GM12878 (cell line): ENCODE measurements at regions not wholly inside any gene's neighbourhood (a gene's known extent, or its start where the extent isn't known, plus 50 kb on each side); places are given as distances from the start of the nearest gene placed in this dataset.

Experiments
- ATAC-seq: fragments of 200-7000 bp; cut with Tn5 transposase; 3 replicates; pipeline ENCODE4 v1.9.1; 2020; ENCODE audit warnings: mild to moderate bottlenecking, moderate library complexity
- BruUV-seq: library from RNA; stranded (reverse); fragments of 400-500 nt; replicated peaks from 2 replicates; lab custom pipeline; 2021; lab: Mats Ljungman, UMichigan
- CTCF ChIA-PET: fragments of 300-600 bp; sonication (Branson Sonifier 250); formaldehyde crosslinking; extraction: SDS; loops from one replicate; lab custom pipeline; 2021; ENCODE audit warnings: inconsistent platforms; lab: Yijun Ruan, JAX
- POLR2A ChIA-PET: fragments of 350-600 bp; formaldehyde crosslinking; extraction: SDS; loops from one replicate; lab custom pipeline; 2021; ENCODE audit warnings: inconsistent platforms; lab: Charles Lee
- RAD21 ChIA-PET: fragments of 300-600 bp; sonication (Branson Sonifier 250); formaldehyde crosslinking; loops from one replicate; lab custom pipeline; 2023; ENCODE audit warnings: antibody characterized with exemption; ENCODE audit not compliant: unreplicated experiment; lab: Charles Lee
- SMC1A ChIA-PET: fragments of 300-600 bp; sonication (Branson Sonifier 250); formaldehyde crosslinking; loops from one replicate; lab custom pipeline; 2023; ENCODE audit not compliant: unreplicated experiment, uncharacterized antibody; lab: Charles Lee
- DNase-seq: peaks from one replicate; pipeline ENCODE4 v3.0.0-alpha.2; 2011; ENCODE audit warnings: low read depth, low spot score
- FAIRE-seq: peaks from 3 replicates; lab custom pipeline; 2011; peaks lifted over from hg19 to GRCh38; lab: Jason Lieb, UNC
- H2AFZ ChIP-seq: 2 replicates; pipeline ENCODE4 v1.6.0; 2011; ENCODE audit warnings: low read depth, low read length, control low read depth; ENCODE audit not compliant: control insufficient read depth
- H3K27ac ChIP-seq: 2 replicates; pipeline ENCODE4 v1.5.1; 2011; ENCODE audit warnings: control low read depth; ENCODE audit not compliant: control insufficient read depth, insufficient read depth
- H3K27me3 ChIP-seq, 2 experiments: replicated peaks in 1 of 2; 2 replicates each; pipeline versions ENCODE4 v1.6.0 to v1.6.1; 2011; ENCODE audit warnings: low read length in 1 of 2; ENCODE audit not compliant: control insufficient read depth in 2 of 2, insufficient read depth in 2 of 2
- H3K36me3 ChIP-seq, 2 experiments: 2 replicates each; pipeline ENCODE4 v1.5.1; 2011; ENCODE audit warnings: low read length in 1 of 2; ENCODE audit not compliant: control insufficient read depth in 2 of 2, insufficient read depth in 2 of 2
- H3K4me1 ChIP-seq: 2 replicates; pipeline ENCODE4 v1.6.1; 2011; ENCODE audit warnings: mild to moderate bottlenecking, low read length, moderate library complexity, mixed read lengths; ENCODE audit not compliant: control insufficient read depth, insufficient read depth
- H3K4me2 ChIP-seq: 2 replicates; pipeline ENCODE4 v1.6.0; 2011; ENCODE audit warnings: control low read depth; ENCODE audit not compliant: control insufficient read depth, insufficient read depth
- H3K4me3 ChIP-seq: fragments of 200-600 bp; sonication (generic); 2 replicates; pipeline ENCODE4 v1.5.1; 2016
- H3K79me2 ChIP-seq: 2 replicates; pipeline ENCODE4 v1.6.0; 2011; ENCODE audit warnings: low read length; ENCODE audit not compliant: control insufficient read depth, insufficient read depth
- H3K9ac ChIP-seq: 2 replicates; pipeline ENCODE4 v1.8.0; 2011; ENCODE audit warnings: low read length, control low read depth, mixed read lengths; ENCODE audit not compliant: control insufficient read depth, insufficient read depth
- H3K9me3 ChIP-seq: replicated peaks from 3 replicates; pipeline ENCODE4 v1.5.1; 2011; ENCODE audit warnings: mild to moderate bottlenecking, low read length; ENCODE audit not compliant: control insufficient read depth, insufficient read depth
- H4K20me1 ChIP-seq: 2 replicates; pipeline ENCODE4 v1.6.0; 2011; ENCODE audit not compliant: control insufficient read depth, insufficient read depth
- MYC ChIP-seq: IDR thresholded peaks from 2 replicates; pipeline ENCODE4 v1.6.1; 2011; ENCODE audit warnings: mild to moderate bottlenecking, low read length, moderate library complexity, inconsistent platforms; ENCODE audit not compliant: insufficient read depth, insufficient replicate concordance, insufficient read length, severe bottlenecking
- POU2F2 ChIP-seq: IDR thresholded peaks from 3 replicates; pipeline ENCODE4 v1.6.1; 2011; ENCODE audit warnings: low read depth, mild to moderate bottlenecking, low read length, borderline replicate concordance
- SIX5 ChIP-seq: IDR thresholded peaks from 2 replicates; pipeline ENCODE4 v1.6.1; 2011; ENCODE audit warnings: mild to moderate bottlenecking, low read depth, low read length, moderate library complexity; ENCODE audit not compliant: severe bottlenecking
- SMARCA5 ChIP-seq: fragments of 450-650 bp; IDR thresholded peaks from 2 replicates; pipeline ENCODE4 v1.6.1; 2017; ENCODE audit warnings: mild to moderate bottlenecking
- SMC3 ChIP-seq: IDR thresholded peaks from 2 replicates; pipeline ENCODE4 v1.6.1; 2011; ENCODE audit warnings: low read length, improper control_type of control experiment, borderline replicate concordance
- SP1 ChIP-seq: IDR thresholded peaks from one replicate; pipeline ENCODE4 v1.6.1; 2011; ENCODE audit warnings: low read depth, low read length
- STAT1 ChIP-seq: fragments of 450-650 bp; conservative IDR thresholded peaks from 2 replicates; pipeline ENCODE4 v1.6.1; 2014; ENCODE audit warnings: antibody characterized with exemption, mild to moderate bottlenecking
- SUPT20H ChIP-seq: IDR thresholded peaks from 2 replicates; pipeline ENCODE4 v1.6.1; 2011; ENCODE audit warnings: low read depth, mild to moderate bottlenecking, low read length, moderate library complexity, borderline replicate concordance; ENCODE audit not compliant: control insufficient read depth
- SUZ12 ChIP-seq: fragments of 200-600 bp; sonication (generic); IDR thresholded peaks from one replicate; pipeline ENCODE4 v1.6.1; 2018; ENCODE audit warnings: antibody characterized with exemption, mild to moderate bottlenecking; ENCODE audit not compliant: unreplicated experiment
- TARDBP ChIP-seq: IDR thresholded peaks from 2 replicates; pipeline ENCODE4 v1.6.1; 2016; ENCODE audit warnings: borderline replicate concordance
- WRNIP1 ChIP-seq: IDR thresholded peaks from 2 replicates; pipeline ENCODE4 v1.6.1; 2011; ENCODE audit warnings: low read depth, low read length, improper control_type of control experiment, borderline replicate concordance
- ZSCAN29 ChIP-seq: fragments of 450-650 bp; IDR thresholded peaks from 2 replicates; pipeline ENCODE4 v1.6.1; 2017; ENCODE audit warnings: mild to moderate bottlenecking, moderate library complexity
- WGBS: methylation state at CpG from one replicate; pipeline ENCODE4 v1.1.6; 2016; ENCODE audit warnings: low lambda C conversion rate; ENCODE audit not compliant: insufficient replicate concordance, insufficient coverage; ENCODE audit errors: missing lambda C conversion rate; 5-methylcytosine and 5-hydroxymethylcytosine counted together
- in situ Hi-C: fragments of 300-500 bp; cut with MboI; formaldehyde crosslinking; loops from 9 replicates; pipeline ENCODE4 v1.14.3; 2018; ENCODE audit warnings: mixed read lengths
- intact Hi-C: fragments of 100-400 bp; cut with micrococcal nuclease; formaldehyde crosslinking; loops from one replicate; pipeline ENCODE4 v1.14.2; 2022; ENCODE audit not compliant: unreplicated experiment
- TF ChIP-seq, protein P1 (sequence below): IDR thresholded peaks from 2 replicates; pipeline ENCODE4 v1.6.1; 2011; ENCODE audit warnings: low read depth, mild to moderate bottlenecking, low read length, moderate library complexity, borderline replicate concordance; ENCODE audit errors: extremely low read depth
- TF ChIP-seq, protein P2 (sequence below): fragments of 450-650 bp; IDR thresholded peaks from 2 replicates; pipeline ENCODE4 v1.6.1; 2017; ENCODE audit warnings: mild to moderate bottlenecking, moderate library complexity

DNA sequence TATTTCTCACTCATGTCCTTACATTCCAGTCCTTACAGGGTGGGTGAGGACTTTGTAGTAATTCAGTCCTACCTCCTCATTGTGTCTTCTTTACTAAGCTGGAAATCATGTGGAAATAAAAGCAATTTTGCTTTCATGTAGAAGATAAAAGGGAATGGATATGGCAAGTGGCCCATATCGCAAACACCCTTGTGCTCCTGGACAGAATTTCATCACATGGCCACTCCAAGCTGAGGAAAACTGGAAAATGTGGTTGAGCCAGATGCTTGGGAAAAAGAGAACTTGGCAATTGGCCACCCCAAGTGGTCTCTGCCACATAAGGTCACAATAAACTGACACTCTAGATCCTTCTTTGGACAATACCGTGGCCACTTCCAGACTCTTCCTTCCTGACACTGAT is 64.2 kb upstream of the IFNG-AS1 start:
- Histone ChIP-seq H3K4me2 (no peak overlapping the region), H2AFZ (no peak overlapping the region), H3K36me3 (no peaks in the 10 kb centered on the region), H3K9me3 (no peaks in the 10 kb centered on the region), H3K4me3 (no peak overlapping the region), H3K79me2 (no peaks in the 10 kb centered on the region), H4K20me1 (no peaks in the 10 kb centered on the region), H3K9ac (no peak overlapping the region), H3K4me1 (no peaks in the 10 kb centered on the region), H3K27ac (no peak overlapping the region), H3K27me3 (peaks cover 0 to 1% of the 10 kb centered on the region in 2 experiments; a peak in 2 of 4 replicates)
- ChIA-PET POLR2A (interaction anchor here (0.7 kb wide), 1 partner anchor 1107 kb away, joined by 6 read pairs; no protein-coding TSS in a partner anchor), RAD21 (interaction anchor here (1.0 to 1.5 kb wide), 2 partner anchors 11 to 18 kb away, joined by 3 to 4 read pairs; no protein-coding TSS in a partner anchor), SMC1A (interaction anchor here (1.3 kb wide), 1 partner anchor 16 kb away, joined by 5 read pairs; no protein-coding TSS in a partner anchor), CTCF (no interaction called here)
- in situ Hi-C loops (no loop called here), intact Hi-C loops (no loop called here)
- TF ChIP-seq, protein P1, sequence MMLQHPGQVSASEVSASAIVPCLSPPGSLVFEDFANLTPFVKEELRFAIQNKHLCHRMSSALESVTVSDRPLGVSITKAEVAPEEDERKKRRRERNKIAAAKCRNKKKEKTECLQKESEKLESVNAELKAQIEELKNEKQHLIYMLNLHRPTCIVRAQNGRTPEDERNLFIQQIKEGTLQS: no peak
- TF ChIP-seq TARDBP (no peak), SUZ12 (no peak), SIX5 (no peak), SP1 (no peak), MYC (no peak)
- no TSS peak for BruUV-seq
- DNase-seq (no peak), FAIRE-seq (no peak), ATAC-seq (no peak)
- WGBS: 40% methylated on average over 2 of the region's 2 CpGs

DNA sequence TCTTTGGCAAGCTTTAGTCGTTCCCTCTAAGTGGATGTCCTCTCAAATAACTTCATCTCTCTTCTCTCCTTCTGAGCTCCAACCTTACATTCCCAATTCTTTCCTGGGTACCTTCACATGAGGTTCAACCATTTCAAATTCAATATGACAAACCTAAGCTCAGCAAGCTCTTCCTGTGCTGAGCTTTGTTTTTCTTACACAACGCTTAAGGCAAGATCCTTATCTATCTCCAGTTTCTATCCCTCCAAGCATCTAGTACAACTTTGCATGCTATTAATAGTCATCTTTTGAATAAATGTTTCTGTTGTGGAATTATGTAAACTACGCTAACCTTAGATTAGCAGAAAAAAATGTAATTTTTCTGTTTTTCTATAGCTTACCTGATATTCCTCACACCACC is 63.7 kb upstream of the IFNG-AS1 start:
- FAIRE-seq: no peak
- H3K27ac ChIP-seq: no peak overlapping the region
- POLR2A ChIA-PET: interaction anchor here (0.7 kb wide), 1 partner anchor 1108 kb away, joined by 6 read pairs; no protein-coding TSS in a partner anchor
- H3K9ac ChIP-seq: no peak overlapping the region
- no peak overlapping the region for H2AFZ ChIP-seq
- intact Hi-C loops (no loop called here), in situ Hi-C loops (no loop called here)
- SMC1A ChIA-PET: interaction anchor here (1.3 kb wide), 1 partner anchor 15 kb away, joined by 5 read pairs; no protein-coding TSS in a partner anchor
- no peaks in the 10 kb centered on the region for H3K36me3 ChIP-seq
- no TSS peak for BruUV-seq
- H3K4me1 ChIP-seq: no peaks in the 10 kb centered on the region
- ATAC-seq: no peak
- peaks cover 0 to 1% of the 10 kb centered on the region in 2 experiments; a peak in 2 of 4 replicates for H3K27me3 ChIP-seq
- no peak for DNase-seq
- H4K20me1 ChIP-seq: no peaks in the 10 kb centered on the region
- no peaks in the 10 kb centered on the region for H3K79me2 ChIP-seq
- no peak overlapping the region for H3K4me3 ChIP-seq
- H3K4me2 ChIP-seq: no peak overlapping the region
- RAD21 ChIA-PET: interaction anchor here (1.0 to 1.5 kb wide), 2 partner anchors 10 to 18 kb away, joined by 3 to 4 read pairs; no protein-coding TSS in a partner anchor
- no peaks in the 10 kb centered on the region for H3K9me3 ChIP-seq
- WGBS: 59% methylated on average over 3 of the region's 3 CpGs
- CTCF ChIA-PET: no interaction called here
- TF ChIP-seq SIX5 (no peak), SMC3 (no peak), WRNIP1 (no peak), POU2F2 (no peak), SUPT20H (no peak), ZSCAN29 (no peak), STAT1 (no peak), SMARCA5 (no peak)
- TF ChIP-seq, protein P2, sequence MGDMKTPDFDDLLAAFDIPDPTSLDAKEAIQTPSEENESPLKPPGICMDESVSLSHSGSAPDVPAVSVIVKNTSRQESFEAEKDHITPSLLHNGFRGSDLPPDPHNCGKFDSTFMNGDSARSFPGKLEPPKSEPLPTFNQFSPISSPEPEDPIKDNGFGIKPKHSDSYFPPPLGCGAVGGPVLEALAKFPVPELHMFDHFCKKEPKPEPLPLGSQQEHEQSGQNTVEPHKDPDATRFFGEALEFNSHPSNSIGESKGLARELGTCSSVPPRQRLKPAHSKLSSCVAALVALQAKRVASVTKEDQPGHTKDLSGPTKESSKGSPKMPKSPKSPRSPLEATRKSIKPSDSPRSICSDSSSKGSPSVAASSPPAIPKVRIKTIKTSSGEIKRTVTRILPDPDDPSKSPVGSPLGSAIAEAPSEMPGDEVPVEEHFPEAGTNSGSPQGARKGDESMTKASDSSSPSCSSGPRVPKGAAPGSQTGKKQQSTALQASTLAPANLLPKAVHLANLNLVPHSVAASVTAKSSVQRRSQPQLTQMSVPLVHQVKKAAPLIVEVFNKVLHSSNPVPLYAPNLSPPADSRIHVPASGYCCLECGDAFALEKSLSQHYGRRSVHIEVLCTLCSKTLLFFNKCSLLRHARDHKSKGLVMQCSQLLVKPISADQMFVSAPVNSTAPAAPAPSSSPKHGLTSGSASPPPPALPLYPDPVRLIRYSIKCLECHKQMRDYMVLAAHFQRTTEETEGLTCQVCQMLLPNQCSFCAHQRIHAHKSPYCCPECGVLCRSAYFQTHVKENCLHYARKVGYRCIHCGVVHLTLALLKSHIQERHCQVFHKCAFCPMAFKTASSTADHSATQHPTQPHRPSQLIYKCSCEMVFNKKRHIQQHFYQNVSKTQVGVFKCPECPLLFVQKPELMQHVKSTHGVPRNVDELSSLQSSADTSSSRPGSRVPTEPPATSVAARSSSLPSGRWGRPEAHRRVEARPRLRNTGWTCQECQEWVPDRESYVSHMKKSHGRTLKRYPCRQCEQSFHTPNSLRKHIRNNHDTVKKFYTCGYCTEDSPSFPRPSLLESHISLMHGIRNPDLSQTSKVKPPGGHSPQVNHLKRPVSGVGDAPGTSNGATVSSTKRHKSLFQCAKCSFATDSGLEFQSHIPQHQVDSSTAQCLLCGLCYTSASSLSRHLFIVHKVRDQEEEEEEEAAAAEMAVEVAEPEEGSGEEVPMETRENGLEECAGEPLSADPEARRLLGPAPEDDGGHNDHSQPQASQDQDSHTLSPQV: no peak
